GM19239 (cell line): ENCODE measurements at regions not wholly inside any gene's neighbourhood (a gene's known extent, or its start where the extent isn't known, plus 50 kb on each side); places are given as distances from the start of the nearest gene placed in this dataset.

Experiments
- DNase-seq: peaks from one replicate; pipeline ENCODE4 v3.0.0; 2011; ENCODE audit warnings: low spot score; ENCODE audit not compliant: insufficient read length
- FAIRE-seq: peaks from 2 replicates; lab custom pipeline; 2011; peaks lifted over from hg19 to GRCh38; lab: Jason Lieb, UNC

- FAIRE-seq (peak; percentile 53), DNase-seq (no peak)
Measured at GRCh38 chr9:109937861-109938453, 158.0 kb downstream of the PALM2AKAP2 start.

- no peak for FAIRE-seq
- no peak for DNase-seq
Measured at GRCh38 chr9:109939698-109940342, 159.8 kb downstream of the PALM2AKAP2 start.

DNA sequence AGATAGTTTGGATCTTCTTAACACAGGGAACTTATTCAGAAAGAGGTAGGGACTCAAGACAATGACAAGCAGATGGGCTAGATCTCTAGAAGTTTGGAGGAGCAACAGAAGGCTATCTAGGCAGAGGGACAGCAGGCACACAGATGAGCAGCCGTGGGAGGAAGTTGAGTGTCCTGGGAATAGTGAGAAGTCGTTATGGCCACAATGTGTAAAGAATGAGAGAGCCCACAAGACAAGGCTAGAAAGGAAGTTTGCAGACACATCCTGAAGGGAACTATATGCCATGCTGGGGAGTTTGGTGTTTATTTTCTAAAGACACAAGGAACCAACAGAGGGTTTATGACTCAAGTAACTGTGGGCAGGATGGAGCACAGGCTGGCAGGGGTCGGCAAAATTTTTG is 160.6 kb downstream of the PALM2AKAP2 start:
- no peak for FAIRE-seq
- no peak for DNase-seq

DNA sequence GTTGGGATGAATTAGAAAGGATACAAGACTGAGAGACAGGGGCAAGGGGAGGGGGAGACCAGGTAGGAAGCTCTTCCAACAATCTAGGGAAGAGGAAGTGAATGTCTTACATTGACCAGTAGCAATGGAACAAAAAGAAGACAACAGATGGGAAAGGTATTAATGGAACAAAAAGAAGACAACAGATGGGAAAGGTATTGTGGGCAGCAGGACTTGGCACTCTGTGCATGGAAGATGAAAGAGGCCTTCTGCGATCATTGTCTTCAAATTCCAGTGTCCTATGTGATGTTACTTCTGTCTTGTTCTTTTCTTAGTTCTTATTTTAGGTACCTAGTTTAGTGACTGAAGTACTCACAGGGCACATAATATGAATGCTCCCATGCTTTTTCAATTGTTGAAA is 161.8 kb downstream of the PALM2AKAP2 start:
- DNase-seq (no peak), FAIRE-seq (no peak)

DNA sequence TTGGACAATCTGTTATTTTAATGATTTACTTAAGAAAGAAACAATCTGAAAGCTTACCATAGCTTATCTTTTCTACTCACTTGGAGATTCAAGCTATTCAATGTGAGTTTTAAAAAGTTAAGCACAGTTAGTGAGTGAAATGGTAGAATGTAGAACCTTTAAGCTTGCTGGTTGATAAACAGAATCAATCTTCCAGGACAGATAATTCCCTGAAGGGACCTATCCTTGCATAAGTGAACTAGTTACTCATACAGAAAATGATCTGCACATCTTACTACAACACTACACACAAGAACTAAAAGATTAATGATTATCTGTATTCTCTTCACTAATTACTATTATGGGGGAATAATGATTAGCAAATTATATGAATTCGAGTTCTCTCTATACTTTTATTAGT is 165.6 kb downstream of the PALM2AKAP2 start:
- DNase-seq (no peak), FAIRE-seq (no peak)

- DNase-seq (no peak), FAIRE-seq (no peak)
Measured at GRCh38 chr9:109948453-109948852, 168.5 kb downstream of the PALM2AKAP2 start.

GRCh38 chr9:109950710-109951443 is 170.9 kb downstream of the PALM2AKAP2 start:
- FAIRE-seq, result peak; percentile 28
- DNase-seq, result no peak

DNA sequence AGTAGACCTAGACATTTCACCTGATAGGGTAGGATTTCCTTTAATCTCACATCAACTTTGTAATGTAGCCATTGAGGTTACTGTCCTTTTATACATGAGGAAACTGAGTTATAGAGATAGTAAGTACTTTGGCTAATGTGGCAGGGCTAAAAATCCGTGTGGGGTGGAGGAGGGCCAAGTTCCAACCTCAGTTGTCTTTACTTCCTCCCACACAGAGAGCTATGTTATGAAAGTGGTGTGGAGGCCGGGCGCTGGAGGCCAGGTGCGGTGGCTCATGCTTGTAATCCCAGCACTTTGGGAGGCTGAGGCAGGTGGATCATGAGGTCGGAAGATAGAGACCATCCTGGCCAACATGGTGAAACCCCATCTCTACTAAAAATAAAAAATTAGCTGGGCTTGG is 173.3 kb downstream of the PALM2AKAP2 start:
- FAIRE-seq, result no peak
- no peak for DNase-seq

DNA sequence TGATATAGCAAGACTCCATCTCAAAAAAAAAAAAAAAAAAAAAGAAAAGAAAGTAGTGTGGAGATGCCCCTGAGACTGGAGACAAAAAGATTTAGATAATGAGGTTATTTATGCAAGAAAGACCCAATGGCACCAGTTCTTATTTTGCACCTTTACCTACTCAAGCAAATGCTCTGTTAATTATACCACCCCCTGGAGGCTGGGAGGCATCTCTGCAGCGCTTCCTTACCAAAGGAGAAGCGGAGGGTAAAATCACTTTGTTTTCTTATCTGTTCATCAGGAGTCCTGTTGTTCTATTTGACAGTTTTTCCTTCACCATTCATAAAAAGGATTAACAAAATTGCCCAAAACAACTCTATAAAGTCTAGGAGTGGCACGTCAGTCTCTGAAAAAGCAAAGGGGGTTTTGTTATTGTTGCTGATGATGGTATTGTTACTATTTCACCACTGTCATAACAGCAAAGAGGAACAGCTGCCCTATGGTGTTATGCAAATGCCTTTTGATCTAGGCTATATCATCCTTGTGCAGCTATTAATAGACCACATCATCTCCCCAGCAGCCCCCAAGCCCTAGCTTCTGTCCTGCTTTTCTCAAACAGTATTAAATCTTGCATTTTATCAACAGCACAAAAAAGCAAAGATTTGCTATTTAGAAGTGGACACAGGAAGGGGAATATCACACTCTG is 174.0 kb downstream of the PALM2AKAP2 start:
- DNase-seq, result no peak

DNA sequence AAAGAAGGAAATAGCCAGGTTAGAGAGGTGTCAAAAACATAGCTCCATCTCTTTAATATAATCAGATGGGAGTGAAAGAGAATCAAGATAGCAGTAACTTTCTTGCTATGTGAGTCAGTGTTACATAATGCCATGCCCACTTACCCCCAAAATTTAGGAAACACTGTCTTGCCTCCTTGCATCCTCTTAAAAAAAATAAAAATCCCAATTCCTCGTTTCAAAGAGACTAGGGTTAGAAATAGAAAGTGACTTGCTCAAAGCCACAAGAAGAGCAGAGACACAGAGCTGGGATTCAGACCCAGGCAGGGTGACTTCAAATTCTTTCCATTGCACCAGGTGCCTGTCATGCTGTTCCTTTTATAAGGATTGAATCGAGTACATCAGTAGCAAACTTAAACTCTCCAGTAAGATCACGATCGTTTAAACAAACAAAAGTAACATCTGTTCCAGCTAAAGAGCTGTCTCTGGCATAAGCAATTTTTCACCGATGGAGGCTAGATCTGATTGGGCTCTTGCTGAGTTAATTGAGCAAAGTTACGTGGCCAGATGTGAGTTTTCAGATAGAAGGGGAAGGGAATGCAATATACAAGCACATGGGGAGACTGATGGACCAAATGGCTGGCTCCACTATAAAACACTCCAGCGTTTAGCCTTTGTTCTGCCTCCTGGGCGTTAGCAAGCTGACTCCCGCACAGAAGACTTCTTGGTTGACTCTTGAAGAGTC is 176.9 kb downstream of the PALM2AKAP2 start:
- FAIRE-seq (no peak), DNase-seq (no peak)

More for the DNA sequence above, 174.0 kb downstream of the PALM2AKAP2 start:
- no peak for FAIRE-seq

GRCh38 chr9:109959679-109960078 is 179.7 kb downstream of the PALM2AKAP2 start:
- no peak for DNase-seq
- no peak for FAIRE-seq

- FAIRE-seq, result no peak
- DNase-seq, result no peak
Measured at GRCh38 chr9:109961626-109962025, 181.6 kb downstream of the PALM2AKAP2 start.

DNA sequence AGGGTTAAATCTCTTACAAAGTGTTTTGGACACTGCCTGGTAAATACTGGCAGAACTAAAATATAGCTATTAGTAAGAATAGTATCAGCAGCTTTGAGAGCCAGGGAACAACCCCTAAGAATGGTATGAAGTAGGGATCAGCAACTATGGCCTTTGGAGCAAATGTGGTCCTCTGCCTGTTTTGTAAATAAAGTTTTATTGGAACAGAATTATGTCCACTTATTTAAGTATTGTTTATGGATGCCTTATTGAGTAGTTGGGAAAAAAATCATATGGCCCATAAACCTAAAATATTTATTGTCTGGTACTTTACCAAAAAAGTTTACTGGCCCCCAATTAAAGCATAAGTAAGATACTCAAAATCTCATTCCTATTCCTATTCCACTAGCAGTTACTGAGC is 182.2 kb downstream of the PALM2AKAP2 start:
- FAIRE-seq, result no peak
- DNase-seq, result no peak

- no peak for DNase-seq
- FAIRE-seq, result no peak
Measured at GRCh38 chr9:109963079-109963478, 183.1 kb downstream of the PALM2AKAP2 start.

DNA sequence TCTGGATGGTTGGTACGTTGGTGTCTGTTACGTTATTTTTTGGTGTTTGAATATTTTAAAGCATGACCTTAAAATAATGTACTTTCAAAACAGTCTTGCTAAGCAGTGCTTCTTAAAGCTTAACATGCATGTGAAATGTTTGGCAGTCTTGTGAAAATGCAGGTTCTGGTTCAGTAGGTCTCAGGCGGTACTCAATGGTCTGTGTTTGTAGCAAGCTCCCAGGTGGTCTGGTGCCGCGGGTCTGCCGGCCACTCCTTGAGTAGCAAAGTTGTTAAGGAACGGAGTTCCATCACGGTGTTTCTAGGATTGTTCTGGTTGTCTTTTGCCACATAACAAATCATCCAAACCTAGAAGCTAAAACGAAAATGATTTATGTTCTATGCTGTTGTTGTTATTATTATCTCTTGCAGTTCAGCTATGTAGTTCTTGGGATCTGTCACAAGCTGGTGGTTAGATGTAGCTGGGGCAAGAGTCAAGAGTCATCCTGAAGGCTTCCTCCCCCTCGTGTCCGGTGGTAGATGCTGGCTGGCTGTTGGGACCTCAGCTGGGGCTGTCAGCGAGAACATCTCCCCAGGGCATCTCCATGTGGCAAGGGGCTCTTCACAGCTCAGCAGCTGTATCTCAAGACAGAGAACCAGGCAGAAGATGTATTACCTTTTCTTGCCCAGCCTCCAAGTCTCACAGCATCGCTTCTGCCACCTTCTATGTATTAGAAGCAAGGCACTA is 186.8 kb downstream of the PALM2AKAP2 start:
- peak; percentile 12 for DNase-seq
- peak; percentile 97 for FAIRE-seq

DNA sequence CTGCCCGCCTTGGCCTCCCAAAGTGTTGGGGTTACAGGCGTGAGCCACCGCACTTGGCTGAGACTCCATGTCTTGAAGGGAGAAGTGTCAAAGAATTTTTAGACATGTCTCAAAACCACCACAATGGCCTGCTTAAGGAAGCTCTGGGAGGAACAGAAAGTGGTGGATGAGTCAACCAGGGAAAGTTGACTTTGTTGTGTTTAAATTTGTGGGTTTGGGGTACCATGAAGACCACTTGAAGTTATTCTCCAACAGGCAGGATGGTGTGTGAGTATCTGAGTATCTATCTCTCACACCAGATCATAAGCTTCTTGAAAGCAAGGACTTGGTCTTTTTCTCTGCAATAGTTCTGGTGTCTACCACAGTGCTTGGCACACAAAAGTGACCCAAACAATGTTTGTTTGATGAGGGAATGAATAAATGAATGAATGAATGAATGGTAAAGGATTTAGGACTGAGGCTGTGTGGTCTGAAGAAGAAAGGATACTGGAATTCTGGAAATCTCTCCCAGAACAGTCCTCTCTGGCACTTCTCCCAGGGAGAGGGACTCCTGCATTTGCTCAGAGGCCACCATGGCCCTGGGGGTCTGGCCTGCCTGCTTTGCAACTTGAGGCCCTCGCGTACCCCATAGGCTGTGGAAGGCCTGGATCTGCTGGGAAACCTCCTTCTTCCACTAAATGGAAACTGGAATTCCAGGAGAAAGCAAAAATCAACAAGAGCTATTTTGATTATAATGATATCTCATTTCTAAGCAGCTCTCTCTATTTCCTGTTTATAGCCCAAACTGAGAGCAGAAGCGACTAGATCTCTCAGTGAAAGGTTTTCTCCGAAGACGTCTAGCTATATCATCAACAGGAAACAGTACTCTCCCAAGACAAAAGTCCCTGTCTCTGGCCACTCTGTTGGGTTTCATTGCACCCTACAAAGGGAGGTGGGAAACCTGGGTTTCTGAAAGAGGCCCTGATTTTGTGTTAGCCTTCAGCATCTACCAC is 187.9 kb downstream of the PALM2AKAP2 start:
- FAIRE-seq (peak; percentile 98), DNase-seq (no peak)

- no peak for FAIRE-seq
- no peak for DNase-seq
Measured at GRCh38 chr9:109969011-109969410, 189.0 kb downstream of the PALM2AKAP2 start.

GRCh38 chr9:109969573-109970237 is 189.7 kb downstream of the PALM2AKAP2 start:
- DNase-seq (no peak), FAIRE-seq (peak; percentile 86)
